Erythroblast (primary cell): ENCODE measurements at regions not wholly inside any gene's neighbourhood (a gene's known extent, or its start where the extent isn't known, plus 50 kb on each side); places are given as distances from the start of the nearest gene placed in this dataset.

Experiments
- GATA1 ChIP-seq: IDR thresholded peaks from 2 replicates; pipeline ENCODE4 v1.6.1; 2011; ENCODE audit warnings: low read depth, mild to moderate bottlenecking, control low read depth, low read length, moderate library complexity
- POLR2A ChIP-seq: IDR thresholded peaks from 2 replicates; pipeline ENCODE4 v1.6.1; 2011; ENCODE audit warnings: mild to moderate bottlenecking, low read length

- no peak for TF ChIP-seq POLR2A
- no peak for TF ChIP-seq GATA1
Observed at GRCh38 chr5:91305640-91306039, 77.5 kb downstream of the ARRDC3 start.
